Muscle of leg (tissue), 3 donors: ENCODE measurements at regions not wholly inside any gene's neighbourhood (a gene's known extent, or its start where the extent isn't known, plus 50 kb on each side); places are given as distances from the start of the nearest gene placed in this dataset.
"Not testable (repeated sequence)": the region's sequence is repeated elsewhere in the genome, so short reads cannot be mapped to it uniquely, and the experiment has no call there.

Experiments
- DNase-seq: peaks from one replicate; pipeline ENCODE4 v3.0.0; 2013
- H3K27ac ChIP-seq: one replicate; pipeline ENCODE4 v1.5.1; 2013; ENCODE audit warnings: mild to moderate bottlenecking, low read length, control low read depth
- H3K27me3 ChIP-seq: one replicate; pipeline ENCODE4 v1.6.1; 2013; ENCODE audit warnings: low read length; ENCODE audit not compliant: control insufficient read depth, insufficient read depth
- H3K36me3 ChIP-seq: one replicate; pipeline ENCODE4 v1.6.1; 2013; ENCODE audit warnings: low read length; ENCODE audit not compliant: control insufficient read depth, insufficient read depth
- H3K4me1 ChIP-seq: one replicate; pipeline ENCODE4 v1.6.1; 2013; ENCODE audit warnings: low read length; ENCODE audit not compliant: control insufficient read depth, insufficient read depth
- H3K4me3 ChIP-seq: one replicate; pipeline ENCODE4 v1.5.1; 2013; ENCODE audit warnings: low read length, control low read depth
- H3K9me3 ChIP-seq: replicated peaks from 2 replicates; pipeline ENCODE4 v1.6.1; 2013; ENCODE audit warnings: low read depth, low read length; ENCODE audit not compliant: control insufficient read depth
- WGBS: methylation state at CpG from one replicate; pipeline ENCODE4 v1.1.5; 2013; ENCODE audit warnings: missing lambda C conversion rate; ENCODE audit not compliant: insufficient coverage; 5-methylcytosine and 5-hydroxymethylcytosine counted together

DNA sequence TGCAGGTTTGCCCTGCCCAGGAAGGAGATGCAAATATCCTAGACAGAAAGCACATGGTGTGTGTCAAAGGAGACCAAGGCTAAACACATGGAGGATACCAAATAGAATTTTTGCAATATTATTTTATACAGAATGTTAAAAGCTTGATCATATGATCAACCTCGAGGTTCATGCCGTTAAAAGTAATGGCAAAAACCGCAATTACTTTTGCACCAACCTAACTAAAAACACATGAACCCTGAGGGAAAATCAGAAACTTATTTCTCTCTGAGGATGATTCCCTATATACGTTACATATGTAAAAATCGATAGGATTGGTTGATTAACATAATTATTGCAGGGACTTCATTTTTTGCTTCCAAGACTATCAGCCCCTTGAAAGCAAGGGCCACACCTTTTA lies 88.1 kb downstream of the MZT1 start:
- WGBS: no CpG with 5 or more reads among the region's 5 CpGs
- Histone ChIP-seq H3K4me3 (no peak overlapping the region), H3K27me3 (no peaks in the 10 kb centered on the region), H3K27ac (no peak overlapping the region), H3K9me3 (no peaks in the 10 kb centered on the region), H3K36me3 (no peaks in the 10 kb centered on the region), H3K4me1 (no peaks in the 10 kb centered on the region)
- no peak for DNase-seq

DNA sequence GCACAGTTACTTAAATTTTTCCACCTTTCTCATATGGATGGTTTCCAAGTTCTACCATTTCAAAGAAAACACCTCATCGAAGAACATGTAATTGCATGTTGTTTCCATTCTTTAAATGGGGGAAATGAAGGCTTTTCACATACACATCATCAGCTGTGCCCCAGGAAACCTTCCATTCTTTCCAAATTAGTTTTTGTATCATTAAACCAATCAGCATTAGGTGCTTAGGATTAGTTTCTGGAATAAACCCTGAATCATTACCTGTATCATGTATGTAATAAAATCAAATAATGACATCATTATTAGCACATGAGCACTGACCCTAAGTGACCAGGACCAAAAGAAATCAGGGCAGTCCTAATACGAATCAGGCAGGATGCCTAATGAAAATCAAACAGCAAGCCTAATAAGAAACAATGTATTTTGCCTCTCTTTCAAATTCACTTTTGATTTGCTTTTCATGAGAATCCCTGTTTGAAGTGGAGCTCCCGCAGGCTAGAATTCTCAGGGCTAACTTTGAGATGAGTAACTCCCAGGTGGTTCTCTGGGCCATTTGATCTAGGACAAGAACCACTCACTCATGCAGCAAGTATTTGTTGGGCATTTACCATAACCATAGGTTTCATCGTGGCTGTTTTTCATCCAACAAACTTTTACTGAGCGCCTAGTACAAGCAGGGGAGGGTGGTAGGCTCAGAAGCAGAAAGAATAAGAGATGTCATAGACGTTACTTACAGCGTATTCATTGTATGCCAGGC lies 89.2 kb downstream of the MZT1 start:
- Histone ChIP-seq H3K27me3 (no peaks in the 10 kb centered on the region), H3K4me1 (no peaks in the 10 kb centered on the region), H3K9me3 (no peaks in the 10 kb centered on the region), H3K27ac (no peak overlapping the region), H3K36me3 (no peaks in the 10 kb centered on the region), H3K4me3 (no peak overlapping the region)
- WGBS: 80% methylated on average over 1 of the region's 7 CpGs
- no peak for DNase-seq

DNA sequence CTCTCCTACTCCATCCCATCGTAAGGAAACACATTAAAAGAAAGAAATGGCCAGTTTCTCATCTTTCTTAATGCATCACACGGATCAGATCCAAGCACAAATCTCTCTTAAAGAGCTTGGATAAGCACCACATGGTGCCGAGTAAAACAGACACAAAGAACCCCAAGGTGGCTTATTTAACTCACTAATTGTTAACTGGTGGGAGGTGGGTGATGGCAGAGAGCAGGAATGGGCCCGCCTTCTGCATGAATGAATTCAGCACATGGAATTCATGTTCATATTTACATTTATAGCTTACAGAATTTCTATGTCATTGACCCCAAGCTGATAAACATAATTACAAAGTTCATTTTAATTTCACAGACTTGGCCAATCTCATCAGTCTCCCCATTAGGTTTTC lies 89.9 kb downstream of the MZT1 start:
- no peak for DNase-seq
- H3K36me3 ChIP-seq: no peaks in the 10 kb centered on the region
- H3K4me3 ChIP-seq: no peak overlapping the region
- no peaks in the 10 kb centered on the region for H3K27me3 ChIP-seq
- no peak overlapping the region for H3K27ac ChIP-seq
- no peaks in the 10 kb centered on the region for H3K9me3 ChIP-seq
- no peaks in the 10 kb centered on the region for H3K4me1 ChIP-seq
- 83% methylated on average over 1 of the region's 4 CpGs for WGBS

DNA sequence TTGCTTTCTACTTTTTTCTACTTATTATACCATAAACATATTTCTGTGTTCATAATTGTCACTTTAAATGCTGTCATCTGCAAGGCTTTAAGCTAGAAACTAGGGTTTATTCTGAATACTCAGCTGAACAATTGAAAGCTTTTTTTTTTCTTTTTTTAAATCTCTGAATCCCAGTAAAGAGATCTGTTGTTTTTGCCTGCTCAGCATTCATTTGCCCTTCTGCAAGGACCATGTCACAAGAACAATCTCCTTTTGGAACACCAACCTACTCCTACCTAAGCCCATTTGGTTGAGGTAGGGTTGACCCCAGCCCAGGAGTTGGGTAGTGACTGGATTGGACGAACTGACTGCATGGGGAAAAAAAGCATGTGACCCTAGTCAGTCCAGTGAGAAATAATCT lies 92.6 kb downstream of the MZT1 start:
- Histone ChIP-seq H3K27me3 (no peaks in the 10 kb centered on the region), H3K9me3 (no peaks in the 10 kb centered on the region), H3K4me1 (no peaks in the 10 kb centered on the region), H3K27ac (no peak overlapping the region), H3K4me3 (no peak overlapping the region), H3K36me3 (no peaks in the 10 kb centered on the region)
- 80% methylated on average over 1 of the region's 1 CpG for WGBS
- DNase-seq: no peak

DNA sequence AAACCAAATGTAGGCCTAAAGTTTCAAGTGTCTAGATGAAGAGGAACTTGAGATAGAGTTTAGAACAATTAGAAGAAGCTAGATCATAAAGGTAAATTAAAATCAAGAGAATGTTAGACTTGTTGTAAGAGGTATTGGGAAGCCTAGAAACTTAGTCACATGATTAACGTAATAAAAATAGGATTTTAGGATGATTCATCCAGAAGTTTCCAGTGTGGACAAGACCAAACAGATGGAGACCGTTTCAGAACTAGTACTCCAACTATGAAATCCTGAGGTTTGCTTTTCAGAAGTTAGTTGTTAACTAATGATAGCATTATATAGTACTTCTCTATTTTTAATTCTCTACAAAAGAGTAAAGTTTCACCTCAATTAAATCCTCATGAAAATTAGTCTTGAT lies 104.9 kb downstream of the MZT1 start:
- Histone ChIP-seq H3K4me3 (no peak overlapping the region), H3K27ac (no peak overlapping the region), H3K9me3 (no peaks in the 10 kb centered on the region), H3K27me3 (no peaks in the 10 kb centered on the region), H3K36me3 (no peaks in the 10 kb centered on the region), H3K4me1 (no peaks in the 10 kb centered on the region)
- 71% methylated on average over 1 of the region's 2 CpGs for WGBS
- no peak for DNase-seq

DNA sequence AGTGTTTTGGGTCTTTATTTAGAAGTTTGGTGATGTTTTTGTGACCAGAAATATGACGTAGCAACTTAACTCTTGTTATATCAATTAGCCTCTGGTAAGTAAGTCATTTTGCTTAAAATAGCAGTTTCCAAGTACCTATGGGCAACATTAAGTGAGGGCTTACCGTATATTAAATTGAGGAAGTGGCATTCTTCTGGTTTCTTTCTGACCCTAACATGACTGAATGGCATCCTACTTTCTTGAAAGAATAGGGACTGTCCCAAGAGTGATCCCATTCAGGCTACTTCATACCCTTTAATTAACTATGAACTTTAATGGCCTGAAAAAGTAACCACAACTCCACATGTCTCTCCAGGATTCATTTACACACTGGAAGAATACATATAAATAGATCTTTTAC lies 106.6 kb downstream of the MZT1 start:
- Histone ChIP-seq H3K4me1 (no peaks in the 10 kb centered on the region), H3K27ac (no peak overlapping the region), H3K36me3 (no peaks in the 10 kb centered on the region), H3K27me3 (no peaks in the 10 kb centered on the region), H3K4me3 (no peak overlapping the region), H3K9me3 (no peaks in the 10 kb centered on the region)
- no peak for DNase-seq
- whole genome bisulfite sequencing: no CpG with 5 or more reads among the region's 2 CpGs

DNA sequence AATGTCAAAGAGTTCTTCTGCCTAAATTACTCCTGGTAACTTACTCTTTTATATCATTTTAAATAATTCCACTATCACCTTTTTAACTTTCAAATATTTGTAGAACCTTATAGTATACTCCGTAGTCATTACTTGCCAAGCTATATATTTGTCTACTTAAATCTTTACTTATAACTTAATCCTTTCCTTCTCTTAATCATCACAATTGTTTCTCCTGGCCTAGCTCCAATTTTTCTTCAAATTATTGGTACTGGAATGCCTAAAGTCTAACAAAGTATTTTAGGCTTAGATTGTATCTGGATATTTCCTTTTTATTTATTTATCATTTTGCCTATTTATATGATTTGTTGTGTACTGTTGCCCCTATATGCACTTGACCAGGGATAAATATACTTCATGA lies 109.5 kb downstream of the MZT1 start:
- no peaks in the 10 kb centered on the region for H3K27me3 ChIP-seq
- WGBS: no CpG with 5 or more reads among the region's 1 CpG

DNA sequence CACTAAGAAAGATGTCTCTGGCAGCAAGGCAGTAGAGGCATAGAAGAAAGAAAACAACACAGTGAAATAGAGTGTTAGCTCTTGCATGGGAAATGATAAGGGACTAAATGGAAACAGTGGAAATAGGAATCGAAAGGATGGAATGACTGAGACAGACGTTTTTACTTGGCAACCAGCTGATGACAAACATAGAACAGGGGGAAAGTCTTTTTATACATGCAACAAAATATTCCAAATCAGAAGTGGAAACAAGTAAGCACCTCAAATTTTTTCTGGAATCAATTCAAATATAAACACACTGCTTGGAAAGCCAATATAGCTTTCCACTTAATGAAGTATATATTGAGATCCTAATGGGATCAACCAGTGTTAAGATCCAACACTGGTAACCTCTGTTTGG lies 110.2 kb downstream of the MZT1 start:
- no peak for DNase-seq
- Histone ChIP-seq H3K27me3 (no peaks in the 10 kb centered on the region), H3K36me3 (no peaks in the 10 kb centered on the region), H3K27ac (no peak overlapping the region), H3K4me3 (no peak overlapping the region), H3K4me1 (no peaks in the 10 kb centered on the region), H3K9me3 (no peaks in the 10 kb centered on the region)
- no CpG with 5 or more reads among the region's 2 CpGs for WGBS

More for the DNA sequence above, 109.5 kb downstream of the MZT1 start:
- Histone ChIP-seq H3K27ac (no peak overlapping the region), H3K4me1 (no peaks in the 10 kb centered on the region), H3K9me3 (no peaks in the 10 kb centered on the region), H3K36me3 (no peaks in the 10 kb centered on the region), H3K4me3 (no peak overlapping the region)
- no peak for DNase-seq

DNA sequence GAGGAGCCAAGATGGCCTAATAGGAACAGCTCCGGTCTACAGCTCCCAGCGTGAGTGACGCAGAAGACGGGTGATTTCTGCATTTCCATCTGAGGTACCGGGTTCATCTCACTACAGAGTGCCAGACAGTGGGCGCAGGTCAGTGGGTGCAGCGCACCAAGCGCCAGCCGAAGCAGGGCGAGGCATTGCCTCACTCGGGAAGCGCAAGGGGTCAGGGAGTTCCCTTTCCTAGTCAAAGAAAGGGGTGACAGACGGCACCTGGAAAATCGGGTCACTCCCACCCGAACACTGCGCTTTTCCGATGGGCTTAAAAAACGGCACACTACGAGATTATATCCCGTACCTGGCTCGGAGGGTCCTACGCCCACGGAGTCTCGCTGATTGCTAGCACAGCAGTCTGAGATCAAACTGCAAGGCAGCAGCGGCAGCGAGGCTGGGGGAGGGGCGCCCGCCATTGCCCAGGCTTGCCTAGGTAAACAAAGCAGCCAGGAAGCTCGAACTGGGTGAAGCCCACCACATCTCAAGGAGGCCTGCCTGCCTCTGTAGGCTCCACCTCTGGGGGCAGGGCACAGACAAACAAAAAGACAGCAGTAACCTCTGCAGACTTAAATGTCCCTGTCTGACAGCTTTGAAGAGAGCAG lies 117.1 kb downstream of the MZT1 start:
- not testable (repeated sequence) for H3K27me3 ChIP-seq, H3K36me3 ChIP-seq, H3K9me3 ChIP-seq, H3K4me1 ChIP-seq, H3K4me3 ChIP-seq, DNase-seq, H3K27ac ChIP-seq
- WGBS: 98% methylated on average over 18 of the region's 29 CpGs

DNA sequence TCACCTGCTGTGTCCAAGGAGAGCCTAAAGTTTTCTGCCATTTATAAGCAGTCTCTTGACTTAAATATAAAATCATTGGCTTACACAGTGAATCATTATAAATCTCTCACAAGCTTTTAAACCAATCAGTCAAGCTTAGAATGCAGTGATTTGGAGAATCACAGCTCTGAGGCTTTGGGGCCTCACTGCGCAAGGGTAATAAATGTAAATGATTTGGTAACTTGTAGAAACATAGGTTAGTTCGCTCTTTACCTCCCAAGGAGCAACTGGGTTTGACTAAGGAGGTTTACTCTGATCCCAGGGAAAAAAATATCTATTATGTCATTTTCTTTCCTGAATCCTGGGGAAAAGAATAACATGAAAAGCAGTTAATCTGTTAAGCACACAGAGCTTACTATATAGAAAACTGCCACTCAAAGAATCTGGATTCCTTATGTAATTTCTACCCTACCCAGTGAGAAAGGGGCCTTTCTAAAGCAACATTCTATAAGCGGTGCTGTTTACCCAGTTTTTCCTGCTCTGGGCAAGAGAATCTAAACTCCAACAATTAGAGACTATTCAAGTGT lies 128.2 kb downstream of the MZT1 start:
- no CpG with 5 or more reads among the region's 3 CpGs for WGBS
- no peaks in the 10 kb centered on the region for H3K36me3 ChIP-seq
- DNase-seq: no peak
- no peaks in the 10 kb centered on the region for H3K4me1 ChIP-seq
- no peaks in the 10 kb centered on the region for H3K27me3 ChIP-seq
- no peaks in the 10 kb centered on the region for H3K9me3 ChIP-seq
- H3K4me3 ChIP-seq: no peak overlapping the region
- H3K27ac ChIP-seq: no peak overlapping the region
